ENCODE measurements at regions not wholly inside any gene's neighbourhood (a gene's known extent, or its start where the extent isn't known, plus 50 kb on each side); places are given as distances from the start of the nearest gene placed in this dataset.
A peak's percentile ranks its signal among the peaks of the same experiment; 100 is the strongest.

DNA sequence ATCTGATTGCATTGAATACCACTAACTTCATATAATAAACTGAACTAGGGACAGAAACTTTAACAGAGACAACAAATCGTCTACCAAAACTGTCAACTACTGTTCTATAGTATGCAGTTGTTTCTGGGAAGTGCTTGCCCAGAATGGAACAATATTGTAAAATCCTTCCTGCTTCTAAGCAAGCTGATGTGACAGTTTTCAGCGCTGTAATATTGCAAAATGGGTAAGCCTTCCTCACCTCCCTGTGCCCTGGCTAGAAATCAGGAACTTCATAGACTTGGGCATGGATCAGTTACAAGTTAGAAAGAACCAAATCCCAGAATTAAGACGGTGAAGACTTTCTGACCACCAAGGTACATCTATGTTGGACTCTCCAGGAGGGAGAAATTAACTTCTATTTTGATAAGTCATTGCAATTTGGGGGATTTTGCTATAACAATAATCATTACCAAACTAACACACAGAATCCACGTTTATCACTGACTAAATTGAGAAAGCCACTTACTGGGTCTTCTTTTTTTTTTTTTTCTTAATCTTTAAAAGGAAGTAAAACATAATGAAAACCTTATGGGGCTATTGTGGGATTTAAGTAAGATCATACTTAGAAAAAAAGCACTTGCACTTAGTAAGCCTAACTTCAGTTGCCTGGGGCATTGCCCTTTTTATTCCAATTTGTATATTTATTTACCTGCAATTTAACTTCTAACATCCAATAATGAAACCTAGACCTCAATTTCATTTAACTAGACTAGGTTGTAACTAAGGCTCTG is 261.5 kb downstream of the TRIB2 start:
- no peak for DNase-seq

DNA sequence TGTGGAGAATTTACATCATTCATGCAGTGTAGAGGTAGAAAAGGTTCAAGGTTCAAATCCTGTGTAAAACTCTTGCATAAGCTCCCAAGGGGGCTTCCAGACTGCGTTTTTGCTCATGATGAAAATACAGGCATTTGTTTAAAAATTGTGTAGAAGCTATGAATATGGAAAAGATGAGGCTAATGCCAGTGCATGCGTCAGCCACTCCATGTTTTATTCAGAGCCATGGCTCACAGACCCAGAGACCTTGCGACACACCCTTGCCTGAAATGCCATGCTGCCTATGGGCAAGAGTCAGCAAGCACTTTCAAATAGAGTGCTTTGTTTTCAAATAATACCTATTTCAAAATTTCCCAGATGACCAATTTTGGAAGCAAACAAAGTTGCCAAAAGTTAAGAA is 262.3 kb downstream of the TRIB2 start:
- DNase-seq = no peak

DNA sequence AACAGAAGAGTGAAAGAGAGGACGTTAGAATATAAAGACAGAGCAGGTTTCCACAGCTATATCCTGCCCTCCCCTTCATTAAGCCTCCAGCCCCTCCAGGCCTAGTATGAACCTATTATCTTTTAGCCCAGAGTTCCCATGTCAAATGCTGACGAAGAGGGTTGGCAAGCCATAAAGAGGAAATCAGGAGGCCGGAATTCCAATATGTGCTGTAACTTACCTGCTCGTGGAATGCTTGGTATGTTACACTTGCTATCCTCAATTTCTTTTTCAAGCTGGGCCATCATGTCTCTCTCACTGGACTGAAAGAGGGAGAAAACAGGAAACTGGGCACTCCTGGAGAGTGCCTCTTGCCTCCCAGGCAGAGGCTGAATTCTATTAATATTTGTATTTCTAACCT is 264.1 kb downstream of the TRIB2 start:
- DNase-seq = no peak

DNA sequence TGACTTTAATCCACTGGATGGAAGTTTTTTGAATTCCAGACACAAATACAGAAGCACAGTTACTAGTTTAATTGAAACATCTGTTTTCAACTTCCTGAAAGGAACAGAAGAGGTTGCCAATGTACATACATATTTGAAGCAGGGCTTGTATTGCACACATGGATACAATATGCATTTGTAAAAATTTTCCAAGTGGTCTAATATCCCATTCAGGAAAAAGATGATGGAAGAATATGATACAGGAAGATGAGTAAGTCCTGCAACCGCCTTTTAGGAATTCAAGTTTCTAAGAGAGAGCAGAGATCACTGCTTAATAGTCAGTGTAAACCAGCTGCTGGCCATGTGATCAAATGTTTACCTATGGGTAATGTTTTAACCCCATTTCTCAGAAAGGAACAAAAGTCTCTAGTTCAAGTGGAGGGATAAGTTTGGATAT is 265.4 kb downstream of the TRIB2 start:
- DNase-seq = no peak

DNA sequence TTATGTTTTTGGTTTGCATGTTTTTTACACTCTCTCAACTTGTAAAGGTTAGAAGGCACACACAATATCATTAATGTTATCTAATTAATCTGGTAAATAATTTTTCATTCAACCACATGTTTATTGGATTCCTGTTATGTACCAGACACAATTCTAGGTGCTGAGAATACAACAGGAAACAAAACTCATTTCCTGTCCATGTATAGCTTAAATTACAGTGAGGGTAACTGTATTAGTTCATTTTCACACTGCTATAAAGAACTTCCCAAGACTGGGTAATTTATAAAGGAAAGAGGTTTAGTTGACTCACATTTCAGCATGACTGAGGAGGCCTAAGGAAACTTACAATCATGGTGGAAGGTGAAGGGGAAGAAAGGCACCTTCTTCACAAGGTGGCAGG is 270.5 kb downstream of the TRIB2 start:
- no peak for DNase-seq

DNA sequence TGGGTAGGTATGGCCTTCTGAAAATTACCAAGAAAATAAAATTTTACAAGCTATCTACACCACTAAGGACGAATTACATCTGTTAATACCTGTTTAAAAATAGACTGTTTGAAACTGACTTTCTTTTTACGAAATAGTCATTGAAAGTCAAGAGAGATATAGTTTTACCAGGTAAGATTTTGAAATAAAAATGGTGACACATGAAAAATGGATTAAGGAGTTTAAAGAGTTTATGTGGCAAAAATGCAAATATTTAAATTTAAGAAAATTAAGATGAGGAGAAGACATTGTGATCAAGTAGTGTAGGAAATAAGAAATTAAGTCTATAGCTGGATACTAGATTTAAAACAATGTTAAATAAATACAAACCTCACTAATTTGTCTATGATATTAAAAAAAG is 271.5 kb downstream of the TRIB2 start:
- no peak for DNase-seq

DNA sequence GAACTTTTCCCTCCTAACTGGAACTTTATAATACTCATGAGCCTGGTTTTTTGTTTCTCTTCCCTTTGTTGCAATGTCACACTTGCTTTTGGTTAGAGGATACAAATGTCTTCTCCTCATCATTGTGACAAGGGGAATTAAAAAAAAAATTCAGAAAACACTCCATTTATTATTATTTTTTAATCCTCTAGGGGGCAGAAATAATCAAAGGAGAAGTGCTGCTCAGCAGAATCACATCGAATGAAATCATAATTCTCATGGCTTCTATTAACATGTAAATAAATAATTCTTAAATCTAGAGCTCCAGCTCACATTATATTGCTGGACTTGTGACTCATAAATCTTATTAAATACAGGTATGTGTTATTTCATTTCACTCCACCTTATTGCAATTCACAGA is 273.8 kb downstream of the TRIB2 start:
- DNase-seq = no peak

DNA sequence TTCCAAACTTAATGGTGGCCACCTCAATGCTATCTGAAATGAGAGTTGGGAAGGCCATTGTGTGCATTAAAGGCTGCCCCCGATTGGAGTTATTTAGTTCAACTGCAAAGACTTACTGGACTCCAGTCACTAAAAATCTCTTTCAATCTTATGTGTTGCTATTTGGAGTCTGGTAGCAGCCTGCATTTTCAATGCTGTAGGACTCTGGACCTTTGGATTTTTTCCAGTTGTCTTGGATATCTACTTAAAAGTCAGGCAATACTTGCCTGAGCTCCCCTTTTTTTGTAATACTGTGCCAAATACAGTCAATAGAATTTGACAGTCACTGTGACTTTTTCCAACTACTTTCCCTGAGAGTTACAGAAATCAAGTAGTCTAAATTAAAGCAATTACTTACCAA is 281.9 kb downstream of the TRIB2 start:
- DNase-seq = no peak

DNA sequence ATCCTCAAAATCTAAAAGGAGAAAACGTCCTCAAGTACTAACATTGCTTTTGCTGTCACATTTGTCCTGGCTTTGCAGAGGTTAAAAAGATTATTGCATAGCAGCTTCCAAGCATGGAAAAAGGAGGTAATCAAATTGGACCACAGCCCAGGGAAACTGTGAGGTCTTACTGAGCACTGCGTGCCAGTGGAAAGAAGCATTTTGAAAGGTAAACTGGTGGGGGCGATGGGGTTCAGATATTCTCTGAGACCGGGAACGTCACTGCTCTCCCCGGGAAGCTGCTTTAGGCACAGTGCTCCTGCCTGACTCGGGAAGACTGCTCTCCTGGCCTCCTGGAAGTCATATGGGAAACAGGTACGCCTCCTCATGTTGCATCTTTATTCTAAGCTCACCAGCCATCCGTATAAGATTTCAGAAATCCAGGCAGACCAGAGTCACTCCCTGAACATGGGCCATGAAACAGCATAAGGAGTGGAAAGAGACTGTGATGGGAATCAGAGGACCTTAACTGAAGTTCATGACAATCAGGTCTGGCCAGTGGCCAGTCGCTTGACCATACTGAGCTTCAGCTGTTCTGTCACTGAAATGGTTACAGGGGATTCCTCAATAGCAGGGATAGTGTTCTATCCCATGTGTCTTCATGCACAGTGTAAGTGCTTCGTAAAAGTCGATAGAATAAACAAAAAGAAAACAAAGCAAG is 284.1 kb downstream of the TRIB2 start:
- DNase-seq = no peak

DNA sequence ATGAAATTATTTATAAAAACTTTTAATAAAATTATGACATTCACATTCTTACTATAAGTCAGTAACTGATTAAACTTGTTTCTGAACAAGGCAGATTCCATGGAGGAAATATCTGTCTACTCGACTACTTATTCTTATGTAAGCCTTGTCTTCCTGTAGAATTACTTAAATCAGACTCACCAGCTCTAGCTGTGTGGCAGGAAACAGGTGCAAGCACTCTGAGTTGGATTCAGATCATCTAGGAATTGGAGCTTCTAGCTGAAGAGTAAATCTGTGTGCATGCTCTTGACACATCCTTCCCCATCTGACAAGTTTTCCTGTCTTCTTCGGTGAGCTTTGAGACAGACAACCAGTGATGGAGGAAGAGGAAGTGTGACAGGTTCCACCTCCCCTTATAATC is 284.7 kb downstream of the TRIB2 start:
- DNase-seq = no peak

DNA sequence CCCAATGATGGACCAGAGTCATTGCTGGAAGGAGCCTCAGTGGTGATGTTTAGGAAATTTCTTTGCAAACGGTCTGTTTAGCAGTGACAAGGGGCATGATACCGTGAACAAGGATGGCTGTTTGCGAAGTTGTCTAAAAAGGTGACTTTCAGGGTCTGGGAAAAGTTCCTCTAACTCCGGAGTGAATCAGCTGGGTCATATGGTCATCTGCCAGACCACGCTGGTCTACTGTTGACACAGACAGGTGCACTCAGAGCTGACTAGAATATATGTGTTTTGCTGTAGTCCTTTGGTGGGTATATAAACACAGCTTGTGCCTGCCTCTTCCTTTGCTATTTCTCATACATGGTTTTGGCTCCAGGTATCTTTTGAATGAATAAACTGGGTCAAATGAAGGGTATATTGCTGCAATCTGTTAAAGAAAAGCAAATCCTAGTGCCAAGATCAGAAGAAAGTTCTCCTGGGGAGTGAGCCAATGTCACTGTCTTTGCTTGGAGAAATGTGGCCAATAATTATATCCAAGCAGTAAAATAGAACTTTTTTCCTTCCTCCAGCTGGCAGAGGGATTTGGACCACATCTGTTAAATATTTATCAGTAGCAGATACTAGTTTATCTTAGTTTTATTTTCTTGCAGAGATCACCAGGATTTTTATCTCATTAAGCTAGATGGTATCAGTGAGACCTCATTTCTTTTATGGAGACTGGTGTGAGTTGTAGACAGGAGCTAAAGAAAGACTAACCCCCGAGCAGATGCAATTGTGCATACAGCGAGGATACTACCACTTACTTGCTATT is 286.0 kb downstream of the TRIB2 start:
- no peak for DNase-seq

DNA sequence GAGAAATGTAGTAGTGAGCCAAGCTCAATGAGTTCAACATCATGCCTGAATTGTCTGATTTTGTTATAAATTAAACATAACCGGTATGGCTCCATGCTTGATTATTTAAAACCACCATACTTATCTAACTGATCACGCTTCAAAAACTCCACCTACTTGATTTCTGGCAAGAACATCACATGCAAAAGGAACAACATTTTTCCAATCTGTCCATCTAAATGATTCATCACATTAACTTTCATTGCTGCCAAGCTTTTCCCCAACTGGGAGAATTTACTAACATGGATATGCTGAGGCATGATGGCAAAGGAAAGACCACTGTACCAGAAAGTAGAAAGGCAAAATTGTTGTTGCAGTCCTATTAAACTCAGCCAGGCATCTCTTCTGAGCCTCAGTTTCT is 286.8 kb downstream of the TRIB2 start:
- DNase-seq = no peak

DNA sequence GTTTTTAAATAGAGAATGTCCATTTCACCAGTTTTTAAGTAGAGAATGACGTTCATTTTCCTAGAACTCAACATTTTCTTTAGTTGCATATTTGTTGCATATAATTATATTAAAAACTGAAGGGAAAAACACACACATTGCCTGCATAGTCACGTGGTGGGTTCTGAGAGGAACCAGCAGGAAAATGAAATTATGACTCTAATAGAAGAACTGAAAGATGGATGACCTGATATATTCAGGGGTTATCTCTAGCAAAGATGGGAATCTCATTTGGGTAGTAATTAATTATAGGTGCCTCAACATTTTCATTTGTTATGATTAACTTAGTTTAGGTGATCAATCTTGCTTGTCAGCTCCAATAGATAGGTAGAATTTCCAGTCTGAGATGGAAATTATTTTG is 288.3 kb downstream of the TRIB2 start:
- DNase-seq = no peak

DNA sequence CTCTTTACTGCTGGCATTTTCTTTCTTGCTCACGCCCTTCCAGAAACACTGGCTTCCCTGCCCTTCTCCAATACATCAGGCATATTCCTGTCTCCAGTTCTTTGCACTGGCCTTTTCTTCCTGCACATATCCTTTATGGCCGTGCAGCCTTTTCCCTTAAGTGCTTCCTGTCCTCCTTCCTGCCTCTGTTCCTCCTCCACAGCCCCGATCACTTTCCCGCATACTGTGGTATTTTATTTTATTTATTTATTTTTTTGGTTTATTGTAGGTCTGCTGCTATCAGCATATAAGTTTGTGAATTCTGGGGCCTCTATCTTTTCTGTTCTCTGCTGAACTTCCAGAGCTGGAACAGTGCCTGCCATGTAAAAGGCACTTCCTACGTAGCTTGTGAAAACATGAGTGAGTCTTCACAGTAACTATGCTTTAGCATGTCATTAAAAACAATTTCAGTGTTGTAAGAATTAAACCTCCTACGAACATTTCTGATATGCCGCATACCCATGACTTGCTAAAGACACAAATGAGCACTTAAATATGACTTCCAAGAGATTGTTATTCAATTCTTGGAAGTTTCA is 289.1 kb downstream of the TRIB2 start:
- no peak for DNase-seq

DNA sequence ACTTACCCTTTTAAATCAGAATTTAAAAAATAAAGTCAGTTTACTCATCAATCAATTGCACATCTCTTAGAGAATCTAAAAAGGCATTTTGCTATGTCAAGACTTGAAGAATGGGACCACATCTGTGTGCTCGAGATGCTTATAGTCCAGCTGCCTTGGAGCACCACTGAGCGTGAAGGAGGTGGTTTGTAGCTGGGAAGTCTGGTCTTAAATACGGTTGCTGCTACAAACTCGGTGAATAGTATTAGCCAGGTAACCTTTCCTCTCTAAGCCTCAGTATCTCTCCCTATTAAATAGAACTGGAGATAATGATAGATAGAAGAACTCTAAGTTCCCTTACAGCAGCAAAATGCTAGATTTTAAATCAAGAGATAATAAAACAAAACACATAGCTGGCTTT is 289.7 kb downstream of the TRIB2 start:
- DNase-seq = no peak

DNA sequence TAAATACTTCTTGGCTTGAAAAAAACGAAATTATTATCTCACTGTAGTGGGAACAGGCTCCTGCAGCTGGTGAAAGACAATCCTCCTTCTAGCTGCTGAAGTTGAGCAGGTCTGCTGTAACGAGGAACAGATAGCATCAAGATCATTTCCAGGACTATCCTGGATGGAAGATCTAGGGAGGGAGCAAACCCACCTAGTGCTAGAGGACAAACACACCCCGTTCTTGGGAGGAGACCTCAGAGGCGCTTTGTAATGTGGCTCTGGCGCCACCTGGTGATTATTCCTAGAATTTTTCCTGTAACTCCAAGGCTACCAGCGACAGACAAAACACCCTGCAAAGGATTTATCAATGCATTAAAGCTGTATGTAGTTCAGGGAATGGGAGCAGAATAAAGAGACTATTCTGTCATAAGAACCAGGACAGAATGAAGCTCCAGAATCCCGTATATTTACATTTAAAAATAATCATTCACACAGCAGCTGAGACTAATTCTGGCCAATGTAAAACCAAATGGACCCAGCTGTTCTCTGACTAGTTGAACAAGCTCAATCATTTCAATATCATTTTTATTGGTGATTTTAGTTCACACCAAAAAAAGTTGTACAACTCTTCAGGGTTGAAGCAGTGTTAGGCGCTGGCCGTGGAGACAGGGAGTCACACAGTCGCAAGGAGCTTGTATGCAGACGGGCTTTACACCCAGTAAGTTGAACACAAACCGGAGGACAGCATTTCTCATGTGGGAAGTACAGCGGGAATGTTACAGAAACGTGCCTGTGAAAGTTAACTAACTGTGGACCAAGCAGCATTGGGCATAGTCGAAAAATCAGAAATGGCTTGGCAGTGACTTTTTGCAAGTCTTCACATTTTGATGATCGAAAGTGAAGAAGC is 290.3 kb downstream of the TRIB2 start:
- peak; percentile 24 for DNase-seq

DNA sequence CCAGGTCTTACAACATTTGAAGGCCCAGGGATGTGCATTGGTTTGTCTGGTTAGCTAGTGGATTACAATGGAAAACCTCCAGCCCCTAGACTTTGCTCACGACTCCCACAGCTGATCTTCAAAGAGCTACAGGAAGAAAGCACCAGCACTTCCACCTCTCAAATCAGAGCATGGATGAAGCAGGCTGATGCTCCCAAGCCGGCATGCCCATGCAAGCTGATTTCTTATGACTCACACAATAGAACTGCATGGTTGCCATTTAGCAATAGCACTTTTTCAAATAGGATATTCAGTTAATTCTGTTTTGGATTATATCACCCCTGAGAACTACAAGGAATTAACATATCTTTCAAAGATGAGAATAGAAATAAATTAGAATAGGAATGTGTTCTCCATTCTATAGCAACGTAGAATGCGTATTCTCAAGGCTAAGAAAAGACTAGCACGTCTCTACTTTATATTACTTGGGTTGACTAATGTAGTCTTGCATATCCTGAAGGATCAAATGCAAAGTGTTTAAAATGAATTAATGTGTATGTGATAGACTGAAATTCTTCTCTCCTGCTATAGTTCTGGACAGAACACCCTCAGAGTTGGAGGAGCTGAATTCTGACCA is 292.4 kb downstream of the TRIB2 start:
- DNase-seq = no peak

DNA sequence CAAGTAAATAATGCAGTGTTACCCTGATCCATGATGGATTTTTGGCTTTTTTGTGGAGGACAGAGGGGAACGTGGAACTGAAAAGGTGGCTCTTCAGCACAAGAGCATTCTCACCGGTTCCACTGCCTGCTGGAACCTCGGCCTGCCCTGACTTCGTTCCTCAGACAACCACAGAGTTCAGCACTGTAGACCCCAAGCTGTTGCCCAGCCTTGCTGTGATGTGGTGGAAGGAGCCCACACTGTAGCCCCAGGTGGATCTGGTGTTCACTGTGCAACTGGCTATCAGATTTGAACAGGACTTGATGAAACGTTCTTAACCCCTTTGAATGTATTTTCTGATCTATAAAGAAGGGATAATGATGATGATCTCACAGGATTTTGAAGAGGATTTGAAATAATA is 293.5 kb downstream of the TRIB2 start:
- no peak for DNase-seq

DNA sequence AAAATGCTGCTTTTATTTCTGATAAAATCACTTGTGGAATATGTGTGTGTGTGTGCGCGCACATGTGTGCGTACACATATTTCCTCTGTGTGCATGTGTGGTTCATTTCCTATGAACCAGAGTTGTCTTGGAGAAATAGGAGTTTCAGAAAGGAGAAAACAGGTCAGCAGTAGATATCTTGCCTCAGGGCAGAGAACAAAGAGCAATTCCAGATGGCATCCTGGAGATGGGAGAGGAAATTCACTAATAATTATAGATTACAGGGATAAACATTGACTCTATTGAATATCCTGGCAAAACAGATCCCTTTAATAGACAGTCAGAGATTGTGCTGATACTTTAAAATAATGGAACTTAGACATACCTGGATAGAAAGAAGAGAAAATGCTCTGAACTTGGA is 298.0 kb downstream of the TRIB2 start:
- no peak for DNase-seq

DNA sequence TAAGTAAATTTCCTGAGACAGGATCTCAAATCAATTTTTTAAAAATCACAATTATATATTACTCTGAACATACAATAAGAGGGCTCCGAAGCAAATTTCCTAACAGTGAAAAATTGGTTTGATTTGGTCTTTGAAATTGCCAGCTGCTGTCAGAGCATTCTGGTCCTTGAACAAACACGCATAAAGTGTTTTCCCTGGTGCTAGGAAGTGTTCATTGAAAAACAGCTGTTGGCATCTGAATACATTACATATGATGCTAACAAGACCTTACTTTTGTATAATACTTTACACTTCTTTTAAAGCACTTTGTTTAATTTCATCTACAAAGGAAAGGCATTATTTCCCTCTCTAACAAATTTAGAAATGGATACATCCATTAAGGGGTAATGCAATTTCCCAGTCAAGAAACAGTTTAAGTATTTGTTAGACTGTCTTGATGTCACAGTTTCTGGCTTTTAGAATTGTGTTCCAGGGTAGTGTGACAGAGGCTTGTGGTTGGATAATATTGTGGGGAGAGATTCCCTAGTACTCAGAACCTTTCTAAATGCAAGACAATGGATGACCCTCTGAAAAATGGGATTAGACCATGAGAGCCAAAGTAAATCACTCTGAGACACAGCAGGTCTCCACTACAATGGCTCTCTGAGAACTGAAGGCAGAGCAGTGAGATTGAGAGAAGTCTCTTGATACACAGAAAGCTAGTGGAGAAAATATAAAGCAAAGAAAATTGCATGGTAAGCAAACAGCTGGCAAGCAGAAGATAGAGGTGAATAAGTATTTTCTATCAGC is 299.0 kb downstream of the TRIB2 start:
- DNase-seq = no peak

DNA sequence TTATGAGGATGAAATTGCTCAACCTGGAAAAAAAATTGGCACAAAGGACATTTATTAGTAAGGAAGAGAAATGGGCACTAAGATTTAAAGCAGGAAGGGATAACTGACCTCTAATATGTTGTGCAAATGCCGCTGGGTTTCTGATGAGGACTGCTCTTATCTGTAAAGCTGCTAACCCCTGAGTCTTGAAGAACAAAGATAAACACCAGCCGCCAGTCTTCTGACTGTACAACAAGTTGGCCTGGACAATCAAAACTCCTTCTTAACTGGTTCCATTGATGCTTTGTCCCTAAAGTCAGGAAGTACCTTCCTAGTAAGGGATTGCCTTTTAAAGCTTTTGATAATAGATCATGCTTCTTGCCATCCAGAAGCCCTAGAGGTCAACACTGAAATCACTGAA is 301.8 kb downstream of the TRIB2 start:
- DNase-seq = no peak

All from NCI-H146 (cell line).